Lower leg skin (tissue), 3 donors: ENCODE measurements at regions not wholly inside any gene's neighbourhood (a gene's known extent, or its start where the extent isn't known, plus 50 kb on each side); places are given as distances from the start of the nearest gene placed in this dataset.

Experiments
- CTCF ChIP-seq, 3 donors: fragments of 450-650 bp; IDR thresholded peaks; one replicate each; pipeline ENCODE4 v1.5.1; 2016; ENCODE audit warnings: antibody characterized with exemption in 3 of 3, mild to moderate bottlenecking in 3 of 3, moderate library complexity in 2 of 3
- POLR2A ChIP-seq, 2 donors: fragments of 450-650 bp; IDR thresholded peaks; one replicate each; pipeline ENCODE4 v1.6.1; 2016 to 2017; ENCODE audit warnings: antibody characterized with exemption in 2 of 2, mild to moderate bottlenecking in 1 of 2, moderate library complexity in 1 of 2

GRCh38 chr3:96069065-96069464, 745.3 kb upstream of the EPHA6 start:
- TF ChIP-seq CTCF (IDR thresholded peaks at IDR 0.05) (no peak), POLR2A (IDR thresholded peaks at IDR 0.05) (no peak)
